ENCODE measurements at regions not wholly inside any gene's neighbourhood (a gene's known extent, or its start where the extent isn't known, plus 50 kb on each side); places are given as distances from the start of the nearest gene placed in this dataset.

DNA sequence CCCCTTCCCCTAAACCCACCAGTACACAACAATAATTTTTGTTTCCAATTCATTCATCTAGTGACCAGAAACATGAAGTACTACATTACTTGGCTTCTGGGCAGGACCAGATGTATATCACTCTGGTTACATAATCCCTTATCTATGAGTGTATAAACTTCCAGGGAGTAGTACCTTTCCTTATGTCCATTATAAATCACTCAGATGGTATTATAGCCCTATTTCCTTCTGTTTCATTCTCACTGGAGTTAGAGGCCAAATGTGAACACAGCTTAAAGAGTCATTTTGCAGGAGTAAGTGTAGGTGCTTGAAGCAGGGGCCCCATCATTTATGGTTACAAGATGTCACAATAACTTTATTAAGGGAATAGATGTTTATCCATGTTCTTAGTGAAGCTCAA lies 894.4 kb upstream of the NXPH2 start:
- TF ChIP-seq POLR2AphosphoS5 (IDR thresholded peaks at IDR 0.05; ENCODE audit: borderline replicate concordance, low read depth, low read length) (no peak), EZH2 (IDR thresholded peaks at IDR 0.05) (no peak)
